ENCODE measurements at regions not wholly inside any gene's neighbourhood (a gene's known extent, or its start where the extent isn't known, plus 50 kb on each side); places are given as distances from the start of the nearest gene placed in this dataset.

DNA sequence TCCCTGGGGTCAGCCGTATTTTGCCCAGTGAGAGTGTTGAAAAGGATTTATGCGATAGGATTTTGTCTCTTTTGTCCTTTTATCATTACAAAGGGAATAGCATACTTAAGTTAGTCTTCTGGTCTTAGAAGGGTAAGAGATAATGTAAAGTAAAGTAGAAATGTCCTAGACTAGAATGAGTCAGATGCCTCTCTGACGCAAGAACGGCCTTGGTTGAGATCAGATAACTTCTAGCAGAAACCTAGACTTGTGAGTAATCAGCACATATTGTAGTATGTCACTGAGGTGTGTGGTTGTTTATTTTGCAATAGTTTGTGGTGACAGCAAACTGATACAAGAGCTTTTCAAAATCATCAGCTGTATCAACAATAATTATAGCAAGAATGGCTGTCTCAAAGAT is 866.1 kb downstream of the NSUN3 start:
- TF ChIP-seq, protein P1, sequence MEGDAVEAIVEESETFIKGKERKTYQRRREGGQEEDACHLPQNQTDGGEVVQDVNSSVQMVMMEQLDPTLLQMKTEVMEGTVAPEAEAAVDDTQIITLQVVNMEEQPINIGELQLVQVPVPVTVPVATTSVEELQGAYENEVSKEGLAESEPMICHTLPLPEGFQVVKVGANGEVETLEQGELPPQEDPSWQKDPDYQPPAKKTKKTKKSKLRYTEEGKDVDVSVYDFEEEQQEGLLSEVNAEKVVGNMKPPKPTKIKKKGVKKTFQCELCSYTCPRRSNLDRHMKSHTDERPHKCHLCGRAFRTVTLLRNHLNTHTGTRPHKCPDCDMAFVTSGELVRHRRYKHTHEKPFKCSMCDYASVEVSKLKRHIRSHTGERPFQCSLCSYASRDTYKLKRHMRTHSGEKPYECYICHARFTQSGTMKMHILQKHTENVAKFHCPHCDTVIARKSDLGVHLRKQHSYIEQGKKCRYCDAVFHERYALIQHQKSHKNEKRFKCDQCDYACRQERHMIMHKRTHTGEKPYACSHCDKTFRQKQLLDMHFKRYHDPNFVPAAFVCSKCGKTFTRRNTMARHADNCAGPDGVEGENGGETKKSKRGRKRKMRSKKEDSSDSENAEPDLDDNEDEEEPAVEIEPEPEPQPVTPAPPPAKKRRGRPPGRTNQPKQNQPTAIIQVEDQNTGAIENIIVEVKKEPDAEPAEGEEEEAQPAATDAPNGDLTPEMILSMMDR (IDR thresholded peaks at IDR 0.05), result no peak
- TF ChIP-seq EP300 (IDR thresholded peaks at IDR 0.05) (no peak), POLR2AphosphoS5 (IDR thresholded peaks at IDR 0.05) (no peak)
